Medulla oblongata (tissue), 1 donor: ENCODE measurements at regions not wholly inside any gene's neighbourhood (a gene's known extent, or its start where the extent isn't known, plus 50 kb on each side); places are given as distances from the start of the nearest gene placed in this dataset.

ENCODE experiments used
- DNase-seq: peaks from one replicate; pipeline ENCODE4 v3.0.0-alpha.2; 2015; ENCODE audit errors: extremely low spot score

DNA sequence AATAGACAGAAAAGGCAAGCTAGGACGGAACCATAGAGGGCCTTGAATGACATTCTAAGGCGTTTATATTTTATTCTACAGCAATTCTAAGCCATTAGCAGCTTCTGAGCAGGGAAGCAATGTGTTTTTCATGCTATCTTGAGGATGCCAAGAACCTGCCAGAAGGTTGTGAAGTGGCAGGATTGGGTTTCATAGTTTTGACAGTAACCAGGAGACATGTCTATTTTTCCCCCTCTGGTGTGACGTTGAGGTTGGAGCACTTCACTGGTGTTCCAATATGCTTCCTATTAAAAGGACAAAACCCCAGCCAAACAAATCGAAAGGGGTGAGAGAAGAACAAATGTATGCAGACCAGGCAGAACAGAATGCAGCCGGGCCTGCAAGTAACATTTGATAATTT, 148.2 kb downstream of the SPATA19 start:
- DNase-seq, result no peak

DNA sequence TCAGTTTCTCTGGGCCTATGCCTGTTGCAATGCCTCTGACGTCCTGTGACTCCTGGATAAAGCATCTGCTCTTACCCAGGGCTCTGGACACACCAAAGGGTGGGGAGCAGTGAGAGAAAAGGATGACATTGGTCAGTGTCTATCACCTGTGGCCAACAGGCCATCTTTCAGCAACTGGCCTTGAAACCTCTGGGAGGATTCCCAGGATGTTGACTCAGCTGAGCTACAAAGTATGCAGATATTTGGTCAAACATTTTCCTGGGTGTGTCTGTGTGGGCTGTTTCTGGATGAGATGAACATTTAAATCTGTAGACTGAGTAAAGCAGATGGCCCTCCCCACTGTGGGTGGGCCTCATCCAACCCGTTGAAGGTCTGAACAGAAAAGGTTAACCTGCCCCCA, 149.9 kb downstream of the SPATA19 start:
- no peak for DNase-seq

DNA sequence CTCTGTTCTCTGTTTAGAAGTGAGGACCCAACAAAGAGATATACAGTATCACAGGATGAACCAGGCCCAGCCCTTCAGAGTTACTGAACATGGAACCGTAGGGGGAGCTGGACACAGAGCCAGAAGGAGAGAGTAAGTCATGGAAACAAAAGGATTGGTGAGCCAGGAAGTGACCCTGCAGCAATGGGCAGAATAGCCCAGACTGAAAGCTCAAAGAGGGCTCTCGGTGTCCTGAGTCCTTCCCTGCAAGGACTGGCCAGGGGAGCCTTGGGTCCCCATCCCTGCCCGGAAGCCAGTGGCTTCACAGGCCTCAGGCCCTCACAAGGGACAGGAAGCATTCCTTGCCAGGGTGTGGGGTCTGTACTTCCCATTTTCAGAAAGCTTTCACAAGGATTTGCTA, 150.6 kb downstream of the SPATA19 start:
- no peak for DNase-seq

DNA sequence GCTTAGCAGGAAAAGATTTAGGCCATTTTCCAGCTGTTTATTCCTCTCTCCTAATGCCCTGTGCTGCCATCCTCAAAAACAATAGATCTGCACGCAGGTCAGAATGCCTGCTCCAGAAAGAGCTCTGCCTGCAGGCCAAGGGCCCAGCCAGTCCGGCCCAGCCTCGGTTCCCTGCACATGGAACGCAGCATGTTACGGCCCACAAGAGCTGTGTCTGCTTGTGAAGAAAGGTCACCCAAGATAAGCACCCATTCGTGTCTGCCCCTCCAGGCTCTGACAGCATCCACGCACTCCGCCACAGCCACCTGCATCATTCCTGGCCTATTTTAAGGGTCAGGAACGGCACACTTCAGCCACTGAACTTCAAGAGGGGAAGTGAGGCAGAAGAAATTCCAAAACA, 152.2 kb downstream of the SPATA19 start:
- no peak for DNase-seq

- DNase-seq, result no peak
These were observed 153.0 kb downstream of the SPATA19 start for GRCh38 chr11:133692126-133692934.

DNA sequence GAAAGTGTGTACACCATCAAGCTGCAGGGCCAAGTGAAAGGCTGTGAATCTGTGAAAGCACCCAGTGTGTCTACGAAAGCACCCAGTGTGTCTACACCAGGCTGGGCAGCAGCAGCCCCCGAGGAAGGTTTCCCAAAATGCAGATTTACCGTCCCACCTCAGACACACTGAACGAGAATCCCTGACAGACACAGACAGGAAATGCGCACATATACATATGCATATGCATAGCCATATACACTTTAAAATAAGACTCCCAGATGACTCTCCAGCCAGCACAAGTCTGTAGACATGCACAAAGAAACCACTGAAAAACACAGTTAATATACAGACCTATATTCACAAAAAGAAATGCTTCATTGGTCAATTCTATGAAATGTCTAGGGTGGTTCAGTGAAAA, 155.5 kb upstream of the OPCML start:
- no peak for DNase-seq

- no peak for DNase-seq
These were observed 149.6 kb upstream of the OPCML start for GRCh38 chr11:133681901-133682300.

GRCh38 chr11:133679896-133680295, 147.6 kb upstream of the OPCML start:
- no peak for DNase-seq

- no peak for DNase-seq
These were observed 145.9 kb upstream of the OPCML start for GRCh38 chr11:133678191-133678590.

DNA sequence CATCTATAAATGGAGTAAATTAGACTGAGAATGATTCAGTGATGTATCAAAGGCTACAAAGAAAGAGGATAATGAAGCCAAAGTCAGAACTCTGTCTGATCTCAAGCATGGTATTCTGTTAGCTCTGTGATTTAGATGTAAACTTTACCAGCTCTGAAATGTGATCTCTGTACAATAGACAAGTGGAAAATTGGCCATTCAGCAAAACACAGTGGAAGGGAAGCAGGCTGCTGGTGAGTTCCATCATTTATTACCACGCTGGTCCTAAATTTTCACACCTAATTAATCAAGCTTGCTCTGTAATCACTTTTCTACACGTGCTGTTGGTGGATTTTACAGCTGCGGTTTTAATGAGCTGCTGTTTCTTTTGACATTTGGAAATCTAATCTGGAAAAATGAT, 145.1 kb upstream of the OPCML start:
- DNase-seq, result no peak

DNA sequence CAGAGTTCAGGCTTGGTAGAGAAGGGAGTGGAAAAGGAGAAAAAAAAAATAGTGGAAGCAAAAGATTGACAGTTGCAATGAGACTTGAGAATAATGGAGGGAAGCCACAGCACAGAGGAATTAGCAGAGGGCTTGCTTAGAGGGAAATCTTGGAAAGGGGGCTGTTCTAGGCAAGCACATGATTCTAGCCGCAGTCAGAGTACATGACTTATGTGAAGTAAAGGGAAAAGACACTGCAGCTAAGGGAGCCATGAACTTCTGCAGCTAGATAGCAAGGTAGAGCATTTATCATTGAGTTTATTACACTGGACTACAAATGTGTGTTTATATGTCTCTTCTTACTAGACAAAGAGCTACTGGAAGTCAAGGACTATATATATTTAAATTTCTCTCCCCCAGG, 144.0 kb upstream of the OPCML start:
- no peak for DNase-seq

DNA sequence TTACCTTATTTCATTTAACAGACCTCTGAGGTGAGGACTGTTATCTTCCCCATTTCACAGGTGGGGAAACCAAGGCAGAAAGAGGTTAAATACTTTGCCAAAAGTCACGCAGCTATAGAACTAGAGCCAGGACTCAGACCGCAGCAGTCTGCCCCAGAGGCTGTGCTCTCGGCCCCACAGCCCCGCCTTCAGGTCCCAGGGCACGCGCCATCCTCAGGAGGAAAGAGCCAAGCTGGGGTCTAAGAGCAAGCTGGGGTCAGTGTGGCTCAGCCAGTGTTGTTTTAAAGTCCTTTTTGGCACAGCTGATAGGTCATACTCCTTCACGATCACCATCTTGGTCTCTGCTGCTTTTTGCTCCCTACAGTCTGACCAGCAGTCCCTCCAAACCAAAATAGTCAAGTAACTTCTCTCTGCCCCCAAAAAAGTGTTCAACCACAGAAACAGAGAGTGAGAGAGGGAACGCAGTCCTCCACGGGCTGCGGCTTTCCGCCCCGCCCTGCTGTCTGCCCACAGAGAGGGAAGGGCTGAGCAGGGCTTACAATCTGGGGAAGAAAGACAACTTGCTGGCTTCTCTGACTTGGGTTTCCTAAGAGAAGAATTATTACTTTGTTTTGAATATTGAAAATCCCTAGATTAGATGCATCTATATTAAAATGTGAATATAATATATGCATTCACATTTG, 137.2 kb upstream of the OPCML start:
- DNase-seq, result no peak

GRCh38 chr11:133663135-133663985, 131.1 kb upstream of the OPCML start:
- no peak for DNase-seq

DNA sequence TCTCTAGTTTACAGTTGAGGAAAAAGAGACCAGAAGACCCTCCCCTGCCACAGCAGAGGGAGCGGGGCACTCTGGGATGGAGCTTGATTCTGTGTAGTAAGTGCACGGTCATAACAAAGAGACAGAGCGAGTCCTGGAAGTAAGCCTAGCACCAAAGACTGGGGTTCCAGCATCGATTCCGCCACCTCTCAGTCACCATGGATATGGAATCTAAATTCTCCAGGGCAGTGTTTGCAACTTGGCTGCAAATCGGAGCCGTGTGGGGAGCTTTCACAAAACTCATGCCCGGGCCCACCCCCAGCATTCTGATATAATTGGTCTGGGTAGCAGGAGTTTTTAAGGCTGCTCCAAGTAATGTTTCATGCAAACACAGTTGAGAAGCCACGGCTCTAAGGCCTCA, 129.5 kb upstream of the OPCML start:
- peak; percentile 9 for DNase-seq

DNA sequence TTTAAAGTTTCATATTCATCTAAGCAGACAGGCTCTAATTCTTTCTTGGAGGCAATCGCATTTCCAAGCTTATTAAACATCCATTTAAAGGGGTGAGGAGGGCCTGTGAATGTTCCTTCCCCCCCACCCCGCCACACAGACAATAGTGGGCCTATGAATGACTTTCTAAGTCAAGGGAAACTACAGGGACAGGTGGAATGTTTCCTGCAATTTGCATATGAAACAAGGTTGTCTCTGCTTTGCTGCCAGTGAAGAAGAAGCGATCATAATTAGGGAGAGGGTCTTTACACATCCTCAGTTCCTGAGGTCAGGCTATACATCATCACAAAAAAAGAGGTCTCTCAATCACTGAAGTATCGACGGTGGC, 127.9 kb upstream of the OPCML start:
- DNase-seq, result no peak

DNA sequence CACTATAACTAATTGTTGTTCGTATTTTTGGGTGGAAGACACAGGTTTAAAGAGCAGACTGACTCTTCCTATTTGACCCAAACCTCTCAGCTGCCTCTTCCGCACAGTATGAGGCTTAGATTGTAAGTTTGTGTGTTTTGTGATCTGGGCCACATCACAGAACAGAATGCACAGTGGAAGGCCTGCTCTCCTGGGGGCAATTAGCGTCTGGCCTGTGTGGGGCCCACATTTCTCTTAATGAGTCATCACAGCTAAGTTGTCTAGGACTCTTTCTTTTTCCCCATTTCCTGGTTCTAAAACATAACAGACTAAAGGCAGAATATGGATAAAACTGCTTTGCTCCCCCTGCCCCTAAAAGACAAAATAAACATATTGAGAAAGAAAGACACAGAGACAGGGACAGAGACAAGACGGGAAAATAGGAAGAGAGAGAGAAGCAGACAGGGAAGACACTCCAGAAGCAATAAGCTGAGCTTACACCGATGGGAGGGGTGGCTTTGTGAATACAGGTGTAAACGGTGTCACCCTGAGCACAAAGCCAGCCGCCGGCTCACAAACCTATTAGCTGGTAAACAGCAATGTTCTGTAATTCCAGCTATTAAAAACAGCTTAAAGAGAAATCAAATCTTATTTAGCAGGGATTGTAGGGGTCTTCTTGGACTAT, 127.4 kb upstream of the OPCML start:
- no peak for DNase-seq

- DNase-seq, result no peak
These were observed 124.8 kb upstream of the OPCML start for GRCh38 chr11:133657054-133657453.

DNA sequence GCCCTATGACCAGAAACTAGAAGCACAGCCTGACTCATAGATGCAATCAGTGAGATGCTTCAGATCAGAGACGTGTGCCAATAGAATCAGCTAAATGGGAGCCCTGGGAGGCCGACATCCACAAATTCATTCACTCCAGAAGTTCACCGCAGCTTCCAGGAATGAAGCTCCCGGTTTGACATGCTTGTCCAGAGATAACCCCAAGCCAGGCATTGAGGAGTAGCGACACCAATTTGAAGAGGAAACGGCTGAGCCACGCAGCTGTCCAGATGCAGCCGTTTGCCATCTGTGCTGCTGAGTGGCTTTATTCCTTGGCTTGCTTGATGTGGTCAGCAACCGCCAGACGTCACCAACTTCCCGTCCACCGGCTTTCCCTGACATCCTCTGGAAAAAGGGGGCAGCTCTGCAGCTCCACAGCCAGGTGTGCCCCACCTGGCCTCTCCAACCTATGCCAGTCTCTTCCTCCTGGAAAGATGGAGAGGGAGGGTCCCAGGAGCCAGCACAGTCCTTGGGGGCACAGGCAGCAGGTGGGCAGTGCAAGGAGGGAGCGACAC, 123.9 kb upstream of the OPCML start:
- no peak for DNase-seq

GRCh38 chr11:133654630-133655212, 122.4 kb upstream of the OPCML start:
- DNase-seq, result no peak

DNA sequence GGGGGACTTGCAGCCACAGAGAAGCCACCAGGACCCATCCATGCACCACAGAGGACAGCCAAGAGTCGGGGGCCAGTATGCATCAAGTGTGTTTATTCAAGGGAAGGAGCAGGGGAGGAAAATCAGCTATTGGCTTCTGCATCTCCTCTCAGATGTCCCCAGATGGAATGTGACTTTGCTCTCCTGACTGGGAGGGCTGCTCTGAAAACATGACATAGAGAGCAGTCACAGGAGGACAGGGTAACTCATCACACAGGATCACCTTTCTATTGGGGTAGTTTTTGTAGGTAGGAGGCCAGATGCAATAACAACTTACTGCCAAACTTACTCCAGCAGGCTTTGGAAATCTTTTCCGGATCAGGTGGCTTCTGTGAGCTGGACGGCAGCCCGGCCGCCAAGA, 121.0 kb upstream of the OPCML start:
- DNase-seq, result no peak

- no peak for DNase-seq
These were observed 117.8 kb upstream of the OPCML start for GRCh38 chr11:133650082-133650481.
